IMR-90 (cell line): ENCODE measurements at regions not wholly inside any gene's neighbourhood (a gene's known extent, or its start where the extent isn't known, plus 50 kb on each side); places are given as distances from the start of the nearest gene placed in this dataset.

Experiments used
- ATAC-seq: fragments of 200-7000 bp; cut with Tn5 transposase; 2 replicates; pipeline ENCODE4 v1.9.1; 2020; ENCODE audit warnings: low read depth, mild to moderate bottlenecking, moderate library complexity
- BruUV-seq: library from RNA; stranded (reverse); fragments of 400-500 nt; replicated peaks from 2 replicates; lab custom pipeline; 2021; lab: Mats Ljungman, UMichigan
- CTCF ChIA-PET: fragments of 300-600 bp; formaldehyde crosslinking; extraction: SDS; loops from one replicate; lab custom pipeline; 2021; ENCODE audit warnings: antibody characterized with exemption; lab: Yijun Ruan, JAX
- POLR2A ChIA-PET: fragments of 300-600 bp; sonication (Branson Sonifier 250); formaldehyde crosslinking; loops from one replicate; lab custom pipeline; 2022; ENCODE audit warnings: antibody characterized with exemption; ENCODE audit not compliant: unreplicated experiment; lab: Charles Lee
- DNase-seq: peaks from one replicate; pipeline ENCODE4 v3.0.0; 2013
- H2AFZ ChIP-seq: replicated peaks from 2 replicates; pipeline ENCODE3; 2013; ENCODE audit warnings: low read length, mild to moderate bottlenecking; ENCODE audit not compliant: poor library complexity
- H2AK5ac ChIP-seq: 2 replicates; pipeline ENCODE4 v1.6.1; 2013; ENCODE audit warnings: low read depth, low read length, inconsistent platforms
- H2AK9ac ChIP-seq: replicated peaks from 2 replicates; pipeline ENCODE3; 2013; ENCODE audit warnings: mild to moderate bottlenecking, low read depth, low read length, moderate library complexity; ENCODE audit not compliant: poor library complexity
- H2BK120ac ChIP-seq: 2 replicates; pipeline ENCODE4 v1.6.1; 2013; ENCODE audit warnings: low read depth, low read length, inconsistent platforms
- H2BK15ac ChIP-seq: 3 replicates; pipeline ENCODE4 v1.6.1; 2013; ENCODE audit warnings: low read depth, low read length, inconsistent platforms
- H2BK20ac ChIP-seq: 2 replicates; pipeline ENCODE4 v1.6.1; 2013; ENCODE audit warnings: low read depth, mild to moderate bottlenecking, inconsistent platforms, low read length, moderate library complexity
- H2BK5ac ChIP-seq: 2 replicates; pipeline ENCODE4 v1.6.1; 2013; ENCODE audit warnings: mild to moderate bottlenecking, low read depth, low read length, inconsistent platforms; ENCODE audit not compliant: poor library complexity, severe bottlenecking
- H3K14ac ChIP-seq: replicated peaks from 2 replicates; pipeline ENCODE4 v1.6.1; 2013; ENCODE audit warnings: low read depth, low read length, inconsistent platforms
- H3K18ac ChIP-seq: 2 replicates; pipeline ENCODE4 v1.6.1; 2013; ENCODE audit warnings: low read depth, low read length, control low read depth
- H3K23ac ChIP-seq: 2 replicates; pipeline ENCODE4 v1.6.1; 2013; ENCODE audit warnings: low read depth, low read length, inconsistent platforms
- H3K27ac ChIP-seq: 2 replicates; pipeline ENCODE4 v1.5.1; 2013; ENCODE audit warnings: mild to moderate bottlenecking, control low read depth, low read length; ENCODE audit not compliant: insufficient read depth
- H3K27me3 ChIP-seq: 2 replicates; pipeline ENCODE4 v1.6.1; 2013; ENCODE audit warnings: low read length; ENCODE audit not compliant: control insufficient read depth, insufficient read depth
- H3K36me3 ChIP-seq: 2 replicates; pipeline ENCODE4 v1.6.1; 2013; ENCODE audit warnings: low read length, mixed read lengths; ENCODE audit not compliant: control insufficient read depth, insufficient read depth
- H3K4ac ChIP-seq: 2 replicates; pipeline ENCODE4 v1.6.1; 2013; ENCODE audit warnings: low read depth, low read length, inconsistent platforms
- H3K4me1 ChIP-seq: 2 replicates; pipeline ENCODE4 v1.6.1; 2013; ENCODE audit warnings: low read length, mixed read lengths; ENCODE audit not compliant: control insufficient read depth, insufficient read depth
- H3K4me2 ChIP-seq: 2 replicates; pipeline ENCODE4 v1.6.1; 2013; ENCODE audit warnings: low read depth, mild to moderate bottlenecking, control low read depth, low read length, moderate library complexity
- H3K4me3 ChIP-seq: 2 replicates; pipeline ENCODE4 v1.5.1; 2013; ENCODE audit warnings: low read depth, mild to moderate bottlenecking, control low read depth, low read length, moderate library complexity; ENCODE audit not compliant: insufficient read depth
- H3K56ac ChIP-seq: 2 replicates; pipeline ENCODE4 v1.6.1; 2013; ENCODE audit warnings: low read length, inconsistent platforms; ENCODE audit not compliant: insufficient read depth; ENCODE audit errors: extremely low read depth
- H3K79me1 ChIP-seq, 2 experiments: 2 replicates each; pipeline ENCODE4 v1.6.1; 2013; ENCODE audit warnings: low read length in 2 of 2, inconsistent platforms in 1 of 2, low read depth in 1 of 2
- H3K9ac ChIP-seq: 2 replicates; pipeline ENCODE4 v1.6.1; 2013; ENCODE audit warnings: low read depth, low read length, control low read depth
- H3K9me1 ChIP-seq: 2 replicates; pipeline ENCODE4 v1.6.1; 2013; ENCODE audit warnings: low read length, inconsistent platforms; ENCODE audit not compliant: insufficient read depth
- H3K9me3 ChIP-seq: 2 replicates; pipeline ENCODE4 v1.6.1; 2013; ENCODE audit warnings: low read length; ENCODE audit not compliant: control insufficient read depth, insufficient read depth
- H4K20me1 ChIP-seq: 2 replicates; pipeline ENCODE4 v1.6.1; 2013; ENCODE audit warnings: low read length, inconsistent platforms; ENCODE audit not compliant: insufficient read depth
- H4K5ac ChIP-seq: 2 replicates; pipeline ENCODE4 v1.6.1; 2013; ENCODE audit warnings: mild to moderate bottlenecking, low read depth, low read length, control low read depth
- H4K8ac ChIP-seq, 2 experiments: 2 replicates each; pipeline ENCODE4 v1.6.1; 2013; ENCODE audit warnings: low read depth in 2 of 2, low read length in 2 of 2, control low read depth in 1 of 2, inconsistent platforms in 1 of 2
- H4K91ac ChIP-seq: 2 replicates; pipeline ENCODE4 v1.6.1; 2013; ENCODE audit warnings: low read depth, low read length, inconsistent platforms; ENCODE audit not compliant: insufficient read depth
- BHLHE40 ChIP-seq: fragments of 150-350 bp; IDR thresholded peaks from 2 replicates; pipeline ENCODE4 v1.6.1; 2016; ENCODE audit warnings: mild to moderate bottlenecking, low read depth, low read length
- CEBPB ChIP-seq: IDR thresholded peaks from 2 replicates; pipeline ENCODE4 v1.6.1; 2012; ENCODE audit warnings: low read depth, low read length, improper control_type of control experiment
- CHD1 ChIP-seq: IDR thresholded peaks from 2 replicates; pipeline ENCODE4 v1.6.1; 2012; ENCODE audit warnings: low read depth, low read length, improper control_type of control experiment
- FOS ChIP-seq: fragments of 150-350 bp; IDR thresholded peaks from 2 replicates; pipeline ENCODE4 v1.6.1; 2016; ENCODE audit warnings: low read depth, low read length
- MAFK ChIP-seq: IDR thresholded peaks from 2 replicates; pipeline ENCODE4 v1.6.1; 2012; ENCODE audit warnings: low read depth, low read length, improper control_type of control experiment
- MAZ ChIP-seq: IDR thresholded peaks from 2 replicates; pipeline ENCODE4 v1.6.1; 2012; ENCODE audit warnings: low read depth, mild to moderate bottlenecking, low read length, improper control_type of control experiment, moderate library complexity, borderline replicate concordance
- MXI1 ChIP-seq: IDR thresholded peaks from 2 replicates; pipeline ENCODE4 v1.6.1; 2012; ENCODE audit warnings: low read depth, mild to moderate bottlenecking, low read length, moderate library complexity, borderline replicate concordance
- NFE2L2 ChIP-seq: fragments of 150-350 bp; IDR thresholded peaks from 2 replicates; pipeline ENCODE4 v1.6.1; 2016; ENCODE audit warnings: low read depth, mild to moderate bottlenecking, low read length
- POLR2A ChIP-seq: IDR thresholded peaks from 2 replicates; pipeline ENCODE4 v1.6.1; 2012; ENCODE audit warnings: mild to moderate bottlenecking, low read depth, low read length
- RAD21 ChIP-seq: IDR thresholded peaks from 2 replicates; pipeline ENCODE4 v1.6.1; 2012; ENCODE audit warnings: low read length, improper control_type of control experiment
- RCOR1 ChIP-seq: IDR thresholded peaks from 2 replicates; pipeline ENCODE4 v1.6.1; 2012; ENCODE audit warnings: mild to moderate bottlenecking, low read length, improper control_type of control experiment; ENCODE audit not compliant: insufficient replicate concordance
- RFX5 ChIP-seq: IDR thresholded peaks from 2 replicates; pipeline ENCODE4 v1.8.0; 2012; ENCODE audit warnings: low read depth, mild to moderate bottlenecking, low read length, moderate library complexity
- SMC3 ChIP-seq: fragments of 150-350 bp; IDR thresholded peaks from 2 replicates; pipeline ENCODE4 v1.6.1; 2016; ENCODE audit warnings: low read depth, mild to moderate bottlenecking, antibody characterized with exemption, low read length, moderate library complexity
- WGBS, 2 experiments: methylation state at CpG; one replicate each; pipeline versions ENCODE4 v1.1.5 to v1.1.7; 2013; ENCODE audit warnings: missing lambda C conversion rate in 2 of 2; ENCODE audit not compliant: insufficient read length in 1 of 2; ENCODE audit errors: extremely low coverage in 2 of 2; 5-methylcytosine and 5-hydroxymethylcytosine counted together
- dilution Hi-C: fragments of 300-500 bp; cut with HindIII; formaldehyde crosslinking; loops from one replicate; pipeline ENCODE4 v1.14.3; 2018; ENCODE audit warnings: low sequenced_read_pairs; ENCODE audit not compliant: unreplicated experiment
- in situ Hi-C: fragments of 300-500 bp; cut with MboI; formaldehyde crosslinking; loops from 3 replicates; pipeline ENCODE4 v1.14.3; 2019; ENCODE audit warnings: low sequenced_read_pairs, inconsistent platforms, mixed read lengths
- intact Hi-C: fragments of 100-400 bp; cut with micrococcal nuclease; formaldehyde crosslinking; loops from 2 replicates; pipeline ENCODE4 v1.10.0; 2022
- TF ChIP-seq, protein P1 (sequence below): fragments of 150-350 bp; IDR thresholded peaks from 2 replicates; pipeline ENCODE4 v1.6.1; 2017; ENCODE audit warnings: mild to moderate bottlenecking, antibody characterized with exemption, low read length, low read depth
- TF ChIP-seq, protein P2 (sequence below): conservative IDR thresholded peaks from 2 replicates; pipeline ENCODE4 v1.5.1; 2012; ENCODE audit warnings: mild to moderate bottlenecking, low read depth, low read length, improper control_type of control experiment
- TF ChIP-seq, protein P3 (sequence below): fragments of 150-350 bp; IDR thresholded peaks from 2 replicates; pipeline ENCODE4 v1.6.1; 2016; ENCODE audit warnings: low read depth, mild to moderate bottlenecking, low read length, moderate library complexity, borderline replicate concordance

DNA sequence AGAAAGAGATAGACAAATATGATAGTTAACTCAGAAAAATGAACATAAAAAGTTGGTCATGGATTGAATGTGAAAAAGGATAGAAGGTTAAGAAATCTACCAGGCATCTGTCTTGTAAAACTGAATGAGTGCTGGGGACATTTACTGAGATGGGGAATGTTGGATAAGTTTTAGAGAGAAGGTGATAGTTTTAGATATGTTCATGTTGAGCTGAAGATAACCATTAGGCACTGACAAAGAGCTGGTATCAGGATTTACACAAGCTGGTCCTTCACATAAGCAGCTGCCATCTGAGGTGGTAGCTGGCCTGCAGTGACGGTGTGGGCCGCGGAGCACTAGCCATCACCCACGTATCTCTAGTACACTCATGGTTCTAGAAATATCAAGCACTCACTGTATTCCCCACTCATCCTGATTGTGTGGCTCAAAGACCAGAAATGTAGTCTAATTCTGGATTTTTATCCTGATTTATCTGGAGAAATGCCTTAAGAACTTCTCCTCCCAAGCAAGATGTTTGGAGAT lies 194.4 kb upstream of the KCNJ16 start:
- in situ Hi-C loops (no loop called here), intact Hi-C loops (no loop called here), dilution Hi-C loops (no loop called here)
- TF ChIP-seq BHLHE40: no peak
- TF ChIP-seq CEBPB: no peak
- no peak for TF ChIP-seq RAD21
- no peak for TF ChIP-seq MXI1
- no peak for TF ChIP-seq MAZ
- TF ChIP-seq, protein P1, sequence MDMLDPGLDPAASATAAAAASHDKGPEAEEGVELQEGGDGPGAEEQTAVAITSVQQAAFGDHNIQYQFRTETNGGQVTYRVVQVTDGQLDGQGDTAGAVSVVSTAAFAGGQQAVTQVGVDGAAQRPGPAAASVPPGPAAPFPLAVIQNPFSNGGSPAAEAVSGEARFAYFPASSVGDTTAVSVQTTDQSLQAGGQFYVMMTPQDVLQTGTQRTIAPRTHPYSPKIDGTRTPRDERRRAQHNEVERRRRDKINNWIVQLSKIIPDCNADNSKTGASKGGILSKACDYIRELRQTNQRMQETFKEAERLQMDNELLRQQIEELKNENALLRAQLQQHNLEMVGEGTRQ: no peak
- TF ChIP-seq POLR2A: no peak
- TF ChIP-seq, protein P2, sequence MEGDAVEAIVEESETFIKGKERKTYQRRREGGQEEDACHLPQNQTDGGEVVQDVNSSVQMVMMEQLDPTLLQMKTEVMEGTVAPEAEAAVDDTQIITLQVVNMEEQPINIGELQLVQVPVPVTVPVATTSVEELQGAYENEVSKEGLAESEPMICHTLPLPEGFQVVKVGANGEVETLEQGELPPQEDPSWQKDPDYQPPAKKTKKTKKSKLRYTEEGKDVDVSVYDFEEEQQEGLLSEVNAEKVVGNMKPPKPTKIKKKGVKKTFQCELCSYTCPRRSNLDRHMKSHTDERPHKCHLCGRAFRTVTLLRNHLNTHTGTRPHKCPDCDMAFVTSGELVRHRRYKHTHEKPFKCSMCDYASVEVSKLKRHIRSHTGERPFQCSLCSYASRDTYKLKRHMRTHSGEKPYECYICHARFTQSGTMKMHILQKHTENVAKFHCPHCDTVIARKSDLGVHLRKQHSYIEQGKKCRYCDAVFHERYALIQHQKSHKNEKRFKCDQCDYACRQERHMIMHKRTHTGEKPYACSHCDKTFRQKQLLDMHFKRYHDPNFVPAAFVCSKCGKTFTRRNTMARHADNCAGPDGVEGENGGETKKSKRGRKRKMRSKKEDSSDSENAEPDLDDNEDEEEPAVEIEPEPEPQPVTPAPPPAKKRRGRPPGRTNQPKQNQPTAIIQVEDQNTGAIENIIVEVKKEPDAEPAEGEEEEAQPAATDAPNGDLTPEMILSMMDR: no peak
- no peak for TF ChIP-seq NFE2L2
- TF ChIP-seq RCOR1: no peak
- TF ChIP-seq MAFK: no peak
- TF ChIP-seq RFX5: no peak
- TF ChIP-seq CHD1: no peak
- TF ChIP-seq FOS: no peak
- no peak for TF ChIP-seq SMC3
- TF ChIP-seq, protein P3, sequence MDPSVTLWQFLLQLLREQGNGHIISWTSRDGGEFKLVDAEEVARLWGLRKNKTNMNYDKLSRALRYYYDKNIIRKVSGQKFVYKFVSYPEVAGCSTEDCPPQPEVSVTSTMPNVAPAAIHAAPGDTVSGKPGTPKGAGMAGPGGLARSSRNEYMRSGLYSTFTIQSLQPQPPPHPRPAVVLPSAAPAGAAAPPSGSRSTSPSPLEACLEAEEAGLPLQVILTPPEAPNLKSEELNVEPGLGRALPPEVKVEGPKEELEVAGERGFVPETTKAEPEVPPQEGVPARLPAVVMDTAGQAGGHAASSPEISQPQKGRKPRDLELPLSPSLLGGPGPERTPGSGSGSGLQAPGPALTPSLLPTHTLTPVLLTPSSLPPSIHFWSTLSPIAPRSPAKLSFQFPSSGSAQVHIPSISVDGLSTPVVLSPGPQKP: no peak
- POLR2A ChIA-PET: no interaction called here
- Histone ChIP-seq H2AFZ (no peak overlapping the region), H2BK15ac (no peak overlapping the region), H2BK5ac (no peak overlapping the region), H3K9ac (no peak overlapping the region), H3K4me2 (no peak overlapping the region), H3K9me3 (peaks cover 3% of the 10 kb centered on the region; the same call in 1 of the 2 replicates), H3K4me1 (no peaks in the 10 kb centered on the region), H3K18ac (peak overlapping the region; percentile 53), H3K4ac (no peak overlapping the region), H3K27me3 (no peaks in the 10 kb centered on the region), H2AK5ac (no peak overlapping the region; the same call in 1 of the 2 replicates), H3K79me1 (no peaks in the 10 kb centered on the region), H2BK20ac (no peak overlapping the region), H3K56ac (no peak overlapping the region), H3K4me3 (no peak overlapping the region), H4K8ac (no peak overlapping the region), H4K5ac (no peak overlapping the region), H4K91ac (no peak overlapping the region), H3K23ac (no peak overlapping the region), H3K36me3 (no peaks in the 10 kb centered on the region), H2AK9ac (no peak overlapping the region), H4K20me1 (no peaks in the 10 kb centered on the region), H3K9me1 (no peaks in the 10 kb centered on the region), H3K14ac (no peak overlapping the region), H3K27ac (no peak overlapping the region), H2BK120ac (no peak overlapping the region)
- ATAC-seq (no peak), DNase-seq (no peak)
- BruUV-seq: no TSS peak
- CTCF ChIA-PET: no interaction called here
- WGBS, 2 experiments: no CpG with 5 or more reads among the region's 4 CpGs
